Smooth muscle cell (in vitro differentiated cells): ENCODE measurements at regions not wholly inside any gene's neighbourhood (a gene's known extent, or its start where the extent isn't known, plus 50 kb on each side); places are given as distances from the start of the nearest gene placed in this dataset.

Source experiments
- DNase-seq: peaks from one replicate; lab custom pipeline; 2025; ENCODE audit not compliant: unreplicated experiment; lab: John Stamatoyannopoulos, UW
- H2AFZ ChIP-seq: fragments of 200-600 bp; sonication (generic); 2 replicates; pipeline ENCODE4 v1.6.0; 2016; ENCODE audit warnings: antibody characterized with exemption, low read depth, mild to moderate bottlenecking
- H3F3A ChIP-seq: fragments of 200-600 bp; sonication (generic); 2 replicates; pipeline ENCODE4 v1.6.0; 2017; ENCODE audit warnings: antibody characterized with exemption, low read depth
- H3K27ac ChIP-seq: fragments of 200-600 bp; sonication (generic); 2 replicates; pipeline ENCODE4 v1.5.1; 2016; ENCODE audit warnings: low read depth, mild to moderate bottlenecking
- H3K27me3 ChIP-seq: fragments of 200-600 bp; sonication (generic); 2 replicates; pipeline ENCODE4 v1.6.1; 2016; ENCODE audit warnings: low read depth, mild to moderate bottlenecking
- H3K36me3 ChIP-seq: fragments of 200-600 bp; sonication (generic); 2 replicates; pipeline ENCODE4 v1.5.1; 2016; ENCODE audit warnings: low read depth
- H3K4me1 ChIP-seq: fragments of 200-600 bp; sonication (generic); 2 replicates; pipeline ENCODE4 v1.5.1; 2016; ENCODE audit warnings: low read depth
- H3K4me2 ChIP-seq: fragments of 200-600 bp; sonication (generic); 2 replicates; pipeline ENCODE4 v1.6.0; 2016; ENCODE audit warnings: mild to moderate bottlenecking
- H3K4me3 ChIP-seq: fragments of 200-600 bp; sonication (generic); 2 replicates; pipeline ENCODE4 v1.5.1; 2016; ENCODE audit warnings: mild to moderate bottlenecking
- H3K79me2 ChIP-seq: fragments of 200-600 bp; sonication (generic); 2 replicates; pipeline ENCODE4 v1.6.0; 2016; ENCODE audit warnings: low read depth, mild to moderate bottlenecking
- H3K9ac ChIP-seq: fragments of 200-600 bp; sonication (generic); 2 replicates; pipeline ENCODE4 v1.6.0; 2016; ENCODE audit warnings: low read depth
- H3K9me3 ChIP-seq: fragments of 200-600 bp; sonication (generic); replicated peaks from 2 replicates; pipeline ENCODE4 v1.5.1; 2016; ENCODE audit warnings: low read depth
- H4K20me1 ChIP-seq: fragments of 200-600 bp; sonication (generic); 2 replicates; pipeline ENCODE4 v1.6.0; 2016; ENCODE audit warnings: low read depth
- WGBS: methylation state at CpG from one replicate; pipeline ENCODE4 v1.1.7; 2016; ENCODE audit warnings: low lambda C conversion rate; 5-methylcytosine and 5-hydroxymethylcytosine counted together
- TF ChIP-seq, protein P1 (sequence below): fragments of 200-600 bp; sonication (generic); IDR thresholded peaks from 2 replicates; pipeline ENCODE4 v1.5.1; 2017; ENCODE audit warnings: borderline replicate concordance, mild to moderate bottlenecking, antibody characterized with exemption; ENCODE audit not compliant: insufficient read depth, poor library complexity, severe bottlenecking

- H3K4me3 ChIP-seq = no peak overlapping the region
- peak overlapping the region; percentile 37 for H3K4me2 ChIP-seq
- H3K9ac ChIP-seq = no peak overlapping the region
- no peaks in the 10 kb centered on the region for H3K79me2 ChIP-seq
- H3K4me1 ChIP-seq = peaks cover 13% of the 10 kb centered on the region
- no peaks in the 10 kb centered on the region for H4K20me1 ChIP-seq
- no peaks in the 10 kb centered on the region for H3K36me3 ChIP-seq
- WGBS = 75% methylated on average over 5 of the region's 5 CpGs
- no peak for DNase-seq
- TF ChIP-seq, protein P1, sequence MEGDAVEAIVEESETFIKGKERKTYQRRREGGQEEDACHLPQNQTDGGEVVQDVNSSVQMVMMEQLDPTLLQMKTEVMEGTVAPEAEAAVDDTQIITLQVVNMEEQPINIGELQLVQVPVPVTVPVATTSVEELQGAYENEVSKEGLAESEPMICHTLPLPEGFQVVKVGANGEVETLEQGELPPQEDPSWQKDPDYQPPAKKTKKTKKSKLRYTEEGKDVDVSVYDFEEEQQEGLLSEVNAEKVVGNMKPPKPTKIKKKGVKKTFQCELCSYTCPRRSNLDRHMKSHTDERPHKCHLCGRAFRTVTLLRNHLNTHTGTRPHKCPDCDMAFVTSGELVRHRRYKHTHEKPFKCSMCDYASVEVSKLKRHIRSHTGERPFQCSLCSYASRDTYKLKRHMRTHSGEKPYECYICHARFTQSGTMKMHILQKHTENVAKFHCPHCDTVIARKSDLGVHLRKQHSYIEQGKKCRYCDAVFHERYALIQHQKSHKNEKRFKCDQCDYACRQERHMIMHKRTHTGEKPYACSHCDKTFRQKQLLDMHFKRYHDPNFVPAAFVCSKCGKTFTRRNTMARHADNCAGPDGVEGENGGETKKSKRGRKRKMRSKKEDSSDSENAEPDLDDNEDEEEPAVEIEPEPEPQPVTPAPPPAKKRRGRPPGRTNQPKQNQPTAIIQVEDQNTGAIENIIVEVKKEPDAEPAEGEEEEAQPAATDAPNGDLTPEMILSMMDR = no peak
- H3K9me3 ChIP-seq = no peaks in the 10 kb centered on the region
- H3F3A ChIP-seq = no peaks in the 10 kb centered on the region
- no peak overlapping the region for H2AFZ ChIP-seq
- peak overlapping the region; percentile 9 for H3K27ac ChIP-seq
- H3K27me3 ChIP-seq = no peaks in the 10 kb centered on the region
Observed at GRCh38 chr16:63323722-63324705, 1287.8 kb upstream of the CDH8 start.

DNA sequence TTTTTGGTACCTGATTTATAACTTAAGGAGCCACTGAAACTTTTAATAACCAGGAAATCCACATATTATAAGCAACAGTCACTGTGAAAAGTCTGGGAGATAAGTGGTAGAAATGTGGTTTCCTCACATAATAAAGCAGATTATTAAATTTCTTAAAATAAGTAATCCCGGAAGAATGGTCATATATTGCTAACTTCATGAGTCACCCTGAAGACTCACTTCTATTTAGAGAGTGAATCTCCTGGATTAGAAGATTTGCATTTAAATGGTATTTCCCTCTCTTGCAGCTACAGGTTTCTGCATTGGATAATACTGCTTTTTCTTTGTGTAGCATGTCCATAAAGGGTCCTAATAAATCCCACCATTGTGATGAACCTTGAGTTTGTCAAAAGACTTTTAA, 1286.8 kb upstream of the CDH8 start:
- TF ChIP-seq, protein P1 = no peak
- Histone ChIP-seq H2AFZ (no peak overlapping the region), H3K9ac (no peak overlapping the region), H3K27ac (peak overlapping the region; percentile 9), H3K36me3 (no peaks in the 10 kb centered on the region), H3F3A (no peaks in the 10 kb centered on the region), H3K4me1 (peaks cover 13% of the 10 kb centered on the region), H3K79me2 (no peaks in the 10 kb centered on the region), H3K9me3 (no peaks in the 10 kb centered on the region), H3K4me2 (peak overlapping the region; percentile 37), H4K20me1 (no peaks in the 10 kb centered on the region), H3K4me3 (no peak overlapping the region), H3K27me3 (no peaks in the 10 kb centered on the region)
- WGBS = 50% methylated on average over 1 of the region's 1 CpG
- DNase-seq = no peak

GRCh38 chr16:63315229-63315628, 1279.0 kb upstream of the CDH8 start:
- H3K9ac ChIP-seq = no peak overlapping the region
- no peaks in the 10 kb centered on the region for H4K20me1 ChIP-seq
- no peaks in the 10 kb centered on the region for H3F3A ChIP-seq
- H3K36me3 ChIP-seq = no peaks in the 10 kb centered on the region
- no peak overlapping the region for H2AFZ ChIP-seq
- no peaks in the 10 kb centered on the region for H3K27me3 ChIP-seq
- no peak for DNase-seq
- H3K4me3 ChIP-seq = no peak overlapping the region
- TF ChIP-seq, protein P1 = no peak
- no peaks in the 10 kb centered on the region for H3K4me1 ChIP-seq
- H3K27ac ChIP-seq = no peak overlapping the region
- no peaks in the 10 kb centered on the region for H3K79me2 ChIP-seq
- H3K4me2 ChIP-seq = no peak overlapping the region
- H3K9me3 ChIP-seq = no peaks in the 10 kb centered on the region
- 77% methylated on average over 1 of the region's 1 CpG for WGBS
